ENCODE measurements at regions not wholly inside any gene's neighbourhood (a gene's known extent, or its start where the extent isn't known, plus 50 kb on each side); places are given as distances from the start of the nearest gene placed in this dataset.

DNA sequence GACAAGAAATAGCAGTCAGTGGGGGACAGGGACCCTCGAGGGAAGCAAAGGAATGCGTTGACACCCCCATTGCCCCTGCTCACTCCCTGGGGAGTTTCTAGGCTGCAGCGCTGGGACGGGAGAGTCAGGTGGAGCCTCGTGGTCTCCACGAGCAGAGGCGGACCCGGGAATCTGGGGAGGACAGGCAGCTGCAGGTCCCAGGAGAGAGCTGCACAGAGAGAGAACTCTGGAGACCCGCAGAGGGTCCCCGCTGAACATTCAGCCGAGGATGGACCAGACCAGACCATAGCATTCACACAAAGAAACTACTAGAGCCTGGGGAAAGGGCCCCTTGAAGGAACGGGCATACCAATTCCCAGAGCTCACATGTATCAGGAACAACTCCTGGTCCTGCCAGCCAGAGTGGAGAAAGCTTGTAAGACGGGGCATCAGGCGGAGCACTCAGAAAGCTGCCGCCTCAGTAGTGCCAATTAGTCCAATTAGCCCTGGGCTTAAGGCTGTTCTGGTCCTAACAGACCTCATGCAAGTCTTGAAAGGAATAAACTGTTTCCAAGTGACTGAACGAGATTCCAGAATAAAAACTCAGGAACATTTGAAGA is 966.7 kb upstream of the ZNF722 start:
- FAIRE-seq (no peak), DNase-seq (no peak)
- TF ChIP-seq, protein P1, sequence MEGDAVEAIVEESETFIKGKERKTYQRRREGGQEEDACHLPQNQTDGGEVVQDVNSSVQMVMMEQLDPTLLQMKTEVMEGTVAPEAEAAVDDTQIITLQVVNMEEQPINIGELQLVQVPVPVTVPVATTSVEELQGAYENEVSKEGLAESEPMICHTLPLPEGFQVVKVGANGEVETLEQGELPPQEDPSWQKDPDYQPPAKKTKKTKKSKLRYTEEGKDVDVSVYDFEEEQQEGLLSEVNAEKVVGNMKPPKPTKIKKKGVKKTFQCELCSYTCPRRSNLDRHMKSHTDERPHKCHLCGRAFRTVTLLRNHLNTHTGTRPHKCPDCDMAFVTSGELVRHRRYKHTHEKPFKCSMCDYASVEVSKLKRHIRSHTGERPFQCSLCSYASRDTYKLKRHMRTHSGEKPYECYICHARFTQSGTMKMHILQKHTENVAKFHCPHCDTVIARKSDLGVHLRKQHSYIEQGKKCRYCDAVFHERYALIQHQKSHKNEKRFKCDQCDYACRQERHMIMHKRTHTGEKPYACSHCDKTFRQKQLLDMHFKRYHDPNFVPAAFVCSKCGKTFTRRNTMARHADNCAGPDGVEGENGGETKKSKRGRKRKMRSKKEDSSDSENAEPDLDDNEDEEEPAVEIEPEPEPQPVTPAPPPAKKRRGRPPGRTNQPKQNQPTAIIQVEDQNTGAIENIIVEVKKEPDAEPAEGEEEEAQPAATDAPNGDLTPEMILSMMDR (IDR thresholded peaks at IDR 0.05; ENCODE audit: borderline replicate concordance, extremely low read depth, insufficient read depth): no peak
- no peak overlapping the region for H3K27ac ChIP-seq (ENCODE audit: low read depth in 2 of 2, low read length in 2 of 2)
- no peaks in the 10 kb centered on the region for H3K4me1 ChIP-seq (ENCODE audit: control insufficient read depth in 2 of 3, insufficient read depth in 2 of 3, low read depth in 1 of 3, low read length in 3 of 3)
- H3K36me3 ChIP-seq (ENCODE audit: control insufficient read depth in 2 of 3, insufficient read depth in 3 of 3, low read length in 3 of 3): no peaks in the 10 kb centered on the region
- H3K9me3 ChIP-seq (ENCODE audit: control insufficient read depth in 2 of 3, insufficient read depth in 1 of 3, low read length in 3 of 3): no peaks in the 10 kb centered on the region
- intact Hi-C loops (cut with DNase I): no loop called here
- no peak overlapping the region for H3K4me3 ChIP-seq (ENCODE audit: low read length in 3 of 3)
- H3K27me3 ChIP-seq (ENCODE audit: control insufficient read depth, insufficient read depth, low read length): no peaks in the 10 kb centered on the region
- H3K9ac ChIP-seq (ENCODE audit: low read length in 3 of 3): no peak overlapping the region

- no peak overlapping the region for H3K27ac ChIP-seq (ENCODE audit: low read depth in 2 of 2, low read length in 2 of 2)
- no peaks in the 10 kb centered on the region for H3K9me3 ChIP-seq (ENCODE audit: control insufficient read depth in 2 of 3, insufficient read depth in 1 of 3, low read length in 3 of 3)
- DNase-seq: no peak
- no peak overlapping the region for H3K9ac ChIP-seq (ENCODE audit: low read length in 3 of 3)
- intact Hi-C loops (cut with DNase I): no loop called here
- no peaks in the 10 kb centered on the region for H3K27me3 ChIP-seq (ENCODE audit: control insufficient read depth, insufficient read depth, low read length)
- FAIRE-seq: no peak
- no peaks in the 10 kb centered on the region for H3K4me1 ChIP-seq (ENCODE audit: control insufficient read depth in 2 of 3, insufficient read depth in 2 of 3, low read depth in 1 of 3, low read length in 3 of 3)
- H3K36me3 ChIP-seq (ENCODE audit: control insufficient read depth in 2 of 3, insufficient read depth in 3 of 3, low read length in 3 of 3): no peaks in the 10 kb centered on the region
- no peak overlapping the region for H3K4me3 ChIP-seq (ENCODE audit: low read length in 3 of 3)
- TF ChIP-seq, protein P1 (IDR thresholded peaks at IDR 0.05; ENCODE audit: borderline replicate concordance, extremely low read depth, insufficient read depth): no peak
Observed at GRCh38 chr7:63037242-63037641, 961.4 kb upstream of the ZNF722 start.

GRCh38 chr7:63038987-63039386 is 959.7 kb upstream of the ZNF722 start:
- Histone ChIP-seq H3K27ac (ENCODE audit: low read depth in 2 of 2, low read length in 2 of 2) (no peak overlapping the region), H3K9ac (ENCODE audit: low read length in 3 of 3) (no peak overlapping the region), H3K4me3 (ENCODE audit: low read length in 3 of 3) (no peak overlapping the region), H3K4me1 (ENCODE audit: control insufficient read depth in 2 of 3, insufficient read depth in 2 of 3, low read depth in 1 of 3, low read length in 3 of 3) (no peaks in the 10 kb centered on the region), H3K27me3 (ENCODE audit: control insufficient read depth, insufficient read depth, low read length) (no peaks in the 10 kb centered on the region), H3K9me3 (ENCODE audit: control insufficient read depth in 2 of 3, insufficient read depth in 1 of 3, low read length in 3 of 3) (no peaks in the 10 kb centered on the region), H3K36me3 (ENCODE audit: control insufficient read depth in 2 of 3, insufficient read depth in 3 of 3, low read length in 3 of 3) (no peaks in the 10 kb centered on the region)
- TF ChIP-seq, protein P1 (IDR thresholded peaks at IDR 0.05; ENCODE audit: borderline replicate concordance, extremely low read depth, insufficient read depth): no peak
- intact Hi-C loops (cut with DNase I): no loop called here
- FAIRE-seq (no peak), DNase-seq (no peak)

DNA sequence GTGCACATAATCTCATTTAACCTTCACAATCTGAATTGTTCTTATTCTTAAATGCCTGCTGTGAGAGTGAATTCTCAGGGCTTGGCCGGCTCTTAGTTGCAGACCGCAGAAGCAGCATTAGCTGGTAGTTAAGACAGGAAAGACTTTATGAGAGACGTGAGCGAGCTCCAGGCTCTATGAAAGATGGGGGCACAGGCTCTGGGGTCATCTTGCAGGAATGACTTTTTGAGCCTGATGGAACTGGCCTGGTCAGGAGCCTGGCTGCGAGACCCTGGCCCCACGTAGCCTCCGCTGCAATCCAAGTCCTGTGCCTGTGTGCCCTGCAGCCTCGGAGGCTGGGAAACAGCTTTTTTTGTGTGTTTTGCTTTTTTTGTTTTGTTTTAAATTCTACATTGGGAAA is 958.8 kb upstream of the ZNF722 start:
- H3K36me3 ChIP-seq (ENCODE audit: control insufficient read depth in 2 of 3, insufficient read depth in 3 of 3, low read length in 3 of 3): no peaks in the 10 kb centered on the region
- intact Hi-C loops (cut with DNase I): no loop called here
- no peaks in the 10 kb centered on the region for H3K9me3 ChIP-seq (ENCODE audit: control insufficient read depth in 2 of 3, insufficient read depth in 1 of 3, low read length in 3 of 3)
- DNase-seq (no peak), FAIRE-seq (no peak)
- no peaks in the 10 kb centered on the region for H3K4me1 ChIP-seq (ENCODE audit: control insufficient read depth in 2 of 3, insufficient read depth in 2 of 3, low read depth in 1 of 3, low read length in 3 of 3)
- H3K27ac ChIP-seq (ENCODE audit: low read depth in 2 of 2, low read length in 2 of 2): no peak overlapping the region
- no peak overlapping the region for H3K9ac ChIP-seq (ENCODE audit: low read length in 3 of 3)
- H3K27me3 ChIP-seq (ENCODE audit: control insufficient read depth, insufficient read depth, low read length): no peaks in the 10 kb centered on the region
- TF ChIP-seq, protein P1 (IDR thresholded peaks at IDR 0.05; ENCODE audit: borderline replicate concordance, extremely low read depth, insufficient read depth): no peak
- no peak overlapping the region for H3K4me3 ChIP-seq (ENCODE audit: low read length in 3 of 3)

Data from kidney (tissue), 13 donors.